HG02759 (cell line): ENCODE measurements at regions not wholly inside any gene's neighbourhood (a gene's known extent, or its start where the extent isn't known, plus 50 kb on each side); places are given as distances from the start of the nearest gene placed in this dataset.

Source experiments
- ATAC-seq: cut with Tn5 transposase; IDR thresholded peaks from one replicate; pipeline ENCODE4 v1.9.1; 2021; ENCODE audit warnings: mild to moderate bottlenecking, moderate library complexity; ENCODE audit not compliant: unreplicated experiment

GRCh38 chr2:128876986-128877983, 558.6 kb upstream of the HS6ST1 start:
- ATAC-seq = no peak

- no peak for ATAC-seq
Measured at GRCh38 chr2:128879161-128879560, 560.5 kb upstream of the HS6ST1 start.

DNA sequence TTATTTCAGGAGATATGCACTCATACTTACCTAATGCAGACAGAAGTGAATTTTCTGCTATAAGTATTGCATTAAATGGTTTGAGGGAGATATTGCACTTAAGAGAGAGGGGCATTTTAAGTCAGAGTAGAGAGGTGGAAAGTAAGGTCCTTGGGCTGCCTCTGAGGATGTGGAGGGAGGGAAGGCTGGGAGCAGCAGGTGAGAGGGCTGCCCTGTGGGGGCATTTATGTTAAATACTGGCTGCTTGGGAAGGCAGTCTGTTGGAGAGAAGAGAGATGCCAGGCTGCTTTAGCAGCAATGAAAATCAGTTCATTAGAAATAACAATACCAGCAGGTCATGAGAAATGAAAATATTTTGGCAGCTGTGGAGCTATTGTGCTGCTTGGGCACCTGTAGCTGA, 576.2 kb upstream of the HS6ST1 start:
- ATAC-seq = no peak

DNA sequence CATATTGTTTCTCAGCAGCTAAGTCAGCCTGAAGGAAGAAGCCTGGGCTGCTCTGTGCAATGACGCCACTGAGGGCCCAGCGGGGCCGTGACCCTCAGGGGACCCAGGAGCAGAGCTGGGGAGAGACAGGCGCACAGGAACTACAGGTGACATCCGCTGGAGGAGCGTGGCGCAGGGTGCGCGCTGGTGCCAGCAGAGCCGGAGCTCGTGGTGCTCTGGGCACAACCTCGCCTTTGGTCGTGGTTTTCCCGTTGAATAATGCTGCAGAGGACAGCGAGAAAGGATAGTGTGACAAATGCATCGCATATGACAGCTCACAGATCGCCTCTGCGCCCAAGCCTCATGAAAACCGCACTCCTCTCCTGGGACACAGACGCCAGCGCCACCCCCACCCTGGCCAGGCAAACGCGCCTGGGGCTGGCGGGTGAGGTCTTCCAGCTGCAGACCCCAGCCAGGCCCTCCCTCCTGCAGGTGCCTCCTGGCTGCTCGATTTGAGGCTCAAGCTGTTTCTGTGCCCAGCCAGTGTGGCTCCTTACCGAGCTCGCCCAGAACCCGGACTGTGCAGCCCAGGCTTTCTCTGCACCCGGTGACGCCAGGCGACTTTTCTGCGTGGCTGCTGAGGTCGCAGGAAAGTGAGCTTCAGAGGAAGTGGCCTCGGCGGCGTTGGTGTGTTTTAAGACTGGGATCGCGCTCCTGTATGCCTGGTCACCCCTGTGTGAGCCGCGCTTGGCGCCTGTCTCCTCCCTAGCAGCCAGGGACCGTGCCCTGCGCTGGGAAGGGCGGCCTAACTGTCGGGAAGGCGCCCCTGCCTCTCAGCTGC, 583.1 kb upstream of the HS6ST1 start:
- no peak for ATAC-seq

DNA sequence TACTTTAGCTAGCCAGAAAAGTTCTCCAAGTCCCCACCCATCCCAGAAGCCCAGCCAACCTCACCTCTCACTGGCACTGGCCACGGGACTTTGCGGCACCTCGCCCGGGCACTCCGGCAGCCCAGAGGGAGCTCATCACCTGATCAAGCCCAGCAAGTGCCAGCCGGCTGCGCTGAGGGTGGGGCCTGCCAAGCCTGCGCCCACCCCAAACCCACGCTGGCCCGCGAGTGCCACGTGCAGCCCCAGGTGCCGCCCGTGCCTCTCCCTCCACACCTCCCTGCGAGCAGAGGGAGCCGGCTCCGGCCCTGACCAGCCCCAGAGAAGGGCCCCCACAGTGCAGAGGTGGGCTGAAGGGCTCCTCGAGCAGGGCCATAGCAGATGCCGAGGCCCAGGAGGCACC, 585.0 kb upstream of the HS6ST1 start:
- no peak for ATAC-seq

DNA sequence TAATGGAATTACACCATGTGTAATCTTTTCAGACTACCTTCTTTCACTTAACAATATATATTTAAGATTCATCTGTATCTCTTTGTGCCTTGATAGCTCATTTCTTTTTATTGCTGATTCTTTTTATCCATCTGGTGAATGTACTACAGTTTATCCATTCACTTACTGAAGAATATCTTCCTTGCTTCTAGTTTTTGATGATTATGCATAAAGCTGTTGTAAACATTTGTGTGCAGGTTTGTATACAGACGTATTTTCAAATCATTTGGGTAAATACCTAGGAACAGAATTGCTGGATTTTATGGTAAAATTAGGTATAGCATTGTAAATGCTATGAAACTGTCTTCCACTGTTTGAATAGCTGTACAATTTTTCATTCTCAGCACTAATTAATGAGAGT, 592.6 kb upstream of the HS6ST1 start:
- no peak for ATAC-seq

GRCh38 chr2:128914320-128914719, 595.7 kb upstream of the HS6ST1 start:
- no peak for ATAC-seq

- no peak for ATAC-seq
Measured at GRCh38 chr2:128921751-128922150, 603.1 kb upstream of the HS6ST1 start.

GRCh38 chr2:128922154-128922553, 603.5 kb upstream of the HS6ST1 start:
- ATAC-seq = no peak

GRCh38 chr2:128925631-128926030, 607.0 kb upstream of the HS6ST1 start:
- ATAC-seq = no peak

DNA sequence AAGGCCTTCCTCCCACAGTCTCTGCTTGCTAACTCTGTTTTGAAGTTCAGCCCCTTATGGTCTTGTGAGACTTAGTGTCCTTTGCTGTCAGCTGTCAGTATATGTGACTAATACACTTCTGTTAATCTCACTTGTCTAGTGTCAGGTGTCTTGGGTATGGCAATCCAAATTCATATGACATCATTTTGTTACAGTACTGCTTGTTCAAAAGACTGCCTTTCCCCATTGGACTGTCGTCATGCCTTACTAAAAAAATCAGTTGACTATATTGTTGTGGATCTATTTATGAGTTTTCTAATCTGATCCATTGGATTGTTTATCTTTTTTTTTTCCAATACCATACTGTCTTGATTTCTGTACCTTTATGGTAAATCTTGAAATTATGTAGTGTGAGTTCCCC, 611.4 kb upstream of the HS6ST1 start:
- ATAC-seq = no peak

DNA sequence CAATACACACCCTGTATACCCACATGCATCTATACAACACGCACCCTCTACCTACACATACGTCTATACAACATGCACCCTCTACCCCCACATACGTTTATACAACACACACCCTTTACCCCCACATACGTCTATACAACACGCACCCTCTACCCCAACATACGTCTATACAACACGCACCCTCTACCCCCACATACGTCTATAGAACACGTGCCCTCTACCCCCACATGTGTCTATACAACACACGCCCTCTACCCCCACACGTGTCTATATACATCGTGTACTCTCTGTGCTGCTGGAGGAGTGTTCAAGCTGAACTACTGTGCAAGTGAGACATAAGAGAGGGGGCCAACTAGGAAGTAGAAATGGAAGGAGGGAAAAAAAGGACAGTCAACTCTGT, 621.7 kb upstream of the HS6ST1 start:
- ATAC-seq = no peak

DNA sequence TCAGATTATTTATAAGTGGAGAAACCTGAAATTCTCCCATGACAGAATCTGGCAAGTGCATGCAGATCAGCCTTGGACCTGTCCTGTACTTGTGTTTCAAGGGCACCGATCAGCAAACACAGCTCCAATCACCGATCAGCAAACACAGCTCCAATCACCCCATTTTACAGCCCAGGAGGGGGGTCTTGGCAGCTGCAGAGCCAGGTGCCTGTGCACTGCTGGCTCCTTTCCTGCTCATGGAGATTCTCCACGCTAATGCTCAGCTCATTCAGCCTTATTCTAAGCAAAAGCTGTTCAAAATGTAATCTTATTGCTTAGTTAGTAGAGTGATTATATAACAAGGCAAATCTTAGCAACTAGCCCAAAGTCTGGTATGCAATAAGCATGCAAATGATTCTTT, 623.1 kb upstream of the HS6ST1 start:
- no peak for ATAC-seq

DNA sequence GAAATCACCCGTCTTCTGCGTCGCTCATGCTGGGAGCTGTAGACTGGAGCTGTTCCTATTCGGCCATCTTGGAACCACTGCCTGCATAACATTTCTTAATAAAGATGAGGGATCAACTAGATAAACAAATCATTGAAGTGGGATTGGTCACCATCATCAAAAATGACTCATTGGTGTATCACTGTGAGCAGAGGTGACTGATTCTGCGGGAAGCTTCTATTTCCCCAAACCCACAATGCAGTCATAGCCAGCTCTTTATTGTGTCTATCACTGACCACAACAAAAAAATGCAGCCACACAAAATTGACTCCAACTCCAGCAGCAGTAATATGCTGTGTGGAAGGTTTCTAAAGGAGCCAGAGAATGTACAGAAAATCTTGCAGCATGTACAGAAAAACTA, 630.7 kb upstream of the HS6ST1 start:
- no peak for ATAC-seq

DNA sequence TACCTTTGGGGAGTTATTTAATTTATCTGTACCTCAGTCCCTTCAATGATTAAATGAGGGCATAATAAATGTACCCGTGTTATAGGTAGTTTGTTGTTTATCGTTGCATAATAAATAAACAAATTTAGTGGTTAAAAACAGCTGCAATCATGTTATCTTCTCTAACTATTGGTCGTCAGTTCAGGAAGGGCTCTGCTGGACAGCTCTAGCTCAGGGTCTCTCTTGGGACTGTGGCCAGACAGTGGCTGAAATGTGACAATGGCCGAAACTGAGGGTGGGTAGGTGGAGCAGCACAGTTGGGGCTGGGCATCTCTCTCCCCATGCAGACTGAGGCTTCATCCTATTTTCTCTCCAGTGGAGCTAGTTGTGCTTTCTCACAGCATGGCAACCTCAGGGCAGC, 632.1 kb upstream of the HS6ST1 start:
- no peak for ATAC-seq

GRCh38 chr2:128958241-128958640, 639.6 kb upstream of the HS6ST1 start:
- no peak for ATAC-seq

GRCh38 chr2:128967646-128968045, 649.0 kb upstream of the HS6ST1 start:
- no peak for ATAC-seq

DNA sequence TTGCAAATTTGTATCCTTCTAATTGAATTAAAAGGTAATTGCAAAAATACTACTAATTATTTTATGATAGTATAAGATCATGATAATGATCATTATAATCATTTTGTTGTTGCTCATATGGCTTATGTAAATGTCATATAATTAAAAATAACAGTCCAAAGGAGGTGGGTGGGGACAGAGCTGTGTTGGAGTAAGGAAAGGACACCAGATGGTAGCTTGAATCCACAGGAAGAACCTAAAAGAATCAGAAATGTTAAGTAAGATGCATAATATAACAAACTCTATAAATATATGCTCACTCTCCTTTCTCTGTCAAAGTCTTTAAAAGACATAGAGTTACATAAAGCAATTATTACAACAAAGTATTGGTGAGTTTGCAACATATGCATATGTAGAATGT, 650.7 kb upstream of the HS6ST1 start:
- ATAC-seq = no peak

DNA sequence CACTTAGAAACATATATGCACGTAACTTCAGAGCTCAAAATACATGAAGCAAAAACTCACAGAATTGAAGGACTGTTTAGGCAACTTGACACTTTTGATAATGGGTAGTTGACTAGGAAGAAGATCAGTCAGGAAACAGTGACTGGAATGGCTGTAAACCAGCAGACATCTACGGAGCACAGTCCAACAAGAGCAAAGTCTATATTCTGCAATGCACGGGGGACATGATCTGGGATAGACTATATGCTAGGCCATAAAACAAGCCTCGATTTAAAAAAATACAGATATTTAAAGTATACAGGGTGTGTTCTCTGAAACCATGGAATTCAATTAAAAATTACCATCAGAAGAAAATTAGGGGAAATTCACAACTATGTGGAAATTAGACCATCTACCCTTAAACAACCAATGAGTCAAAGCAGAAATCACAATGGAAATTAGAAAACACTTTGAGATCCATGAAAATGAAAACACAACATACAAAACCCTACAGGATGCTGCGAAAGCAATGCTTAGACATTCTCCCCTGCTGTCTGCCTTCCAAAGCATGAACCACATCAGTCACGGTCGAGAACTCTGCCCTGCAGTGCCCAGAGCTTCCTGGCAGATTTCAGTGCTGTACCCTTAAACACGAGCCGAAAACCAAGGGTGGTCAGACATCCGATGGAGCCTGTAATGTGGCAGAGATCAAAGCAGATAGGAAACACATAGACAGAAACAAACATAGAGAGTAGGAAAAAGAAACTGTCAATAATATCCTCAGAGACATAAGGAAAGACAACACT, 651.9 kb upstream of the HS6ST1 start:
- no peak for ATAC-seq

DNA sequence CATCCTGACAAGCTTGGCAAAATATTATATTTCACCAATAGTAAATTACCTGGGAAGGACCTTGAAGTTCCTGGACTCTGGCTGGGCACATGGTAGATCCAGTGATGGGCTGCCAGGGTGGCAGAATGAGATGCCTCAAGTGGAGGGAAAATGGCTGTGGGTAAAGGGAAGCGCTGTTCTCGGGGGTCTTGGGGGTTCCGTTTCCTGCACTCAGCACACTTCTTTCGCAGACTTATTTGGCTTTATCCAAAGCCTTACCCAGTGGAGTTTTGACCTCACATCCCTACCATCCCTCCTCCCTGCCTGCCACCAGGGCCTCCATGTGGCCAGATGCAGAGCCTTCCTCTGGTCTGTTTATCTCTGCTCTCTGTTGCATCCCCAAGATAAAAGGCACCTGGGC, 654.9 kb upstream of the HS6ST1 start:
- ATAC-seq = no peak

GRCh38 chr2:128978212-128978611, 659.5 kb upstream of the HS6ST1 start:
- ATAC-seq = no peak
